Trophoblast cell (in vitro differentiated cells and primary cell): ENCODE measurements at regions not wholly inside any gene's neighbourhood (a gene's known extent, or its start where the extent isn't known, plus 50 kb on each side); places are given as distances from the start of the nearest gene placed in this dataset.

ENCODE experiments used
- DNase-seq, 2 donors: peaks; one replicate each; pipeline ENCODE4 v3.0.0-alpha.2; 2016
- H2AFZ ChIP-seq: 2 replicates; pipeline ENCODE4 v1.6.1; 2013; ENCODE audit warnings: low read length, moderate library complexity, mild to moderate bottlenecking; ENCODE audit not compliant: insufficient read depth, poor library complexity
- H2AK5ac ChIP-seq: 2 replicates; pipeline ENCODE4 v1.6.1; 2013; ENCODE audit warnings: mild to moderate bottlenecking, low read length
- H2BK120ac ChIP-seq: 2 replicates; pipeline ENCODE4 v1.6.1; 2013; ENCODE audit warnings: low read length, mild to moderate bottlenecking, moderate library complexity; ENCODE audit not compliant: insufficient read depth, poor library complexity
- H2BK12ac ChIP-seq: 2 replicates; pipeline ENCODE4 v1.6.1; 2013; ENCODE audit warnings: mild to moderate bottlenecking, low read length, moderate library complexity
- H2BK5ac ChIP-seq: 2 replicates; pipeline ENCODE4 v1.6.1; 2013; ENCODE audit warnings: low read length, low read depth, moderate library complexity, mild to moderate bottlenecking; ENCODE audit not compliant: poor library complexity
- H3K14ac ChIP-seq: 2 replicates; pipeline ENCODE4 v1.6.1; 2013; ENCODE audit warnings: mild to moderate bottlenecking, low read length
- H3K18ac ChIP-seq: 2 replicates; pipeline ENCODE4 v1.6.1; 2013; ENCODE audit warnings: mild to moderate bottlenecking, low read length
- H3K23ac ChIP-seq: 2 replicates; pipeline ENCODE4 v1.6.1; 2013; ENCODE audit warnings: low read length
- H3K27ac ChIP-seq: 2 replicates; pipeline ENCODE4 v1.5.1; 2013; ENCODE audit warnings: low read depth, mild to moderate bottlenecking, inconsistent platforms, low read length, moderate library complexity
- H3K27me3 ChIP-seq: 2 replicates; pipeline ENCODE4 v1.6.1; 2013; ENCODE audit warnings: inconsistent platforms, mild to moderate bottlenecking, low read length, moderate library complexity; ENCODE audit not compliant: insufficient read depth
- H3K36me3 ChIP-seq, 2 experiments: 1 replicate in 1 of 2; 2 replicates in 1 of 2; pipeline ENCODE4 v1.6.1; 2013; ENCODE audit warnings: low read length in 2 of 2, mild to moderate bottlenecking in 2 of 2, moderate library complexity in 1 of 2; ENCODE audit not compliant: insufficient read depth in 2 of 2, control insufficient read depth in 1 of 2
- H3K4ac ChIP-seq: 2 replicates; pipeline ENCODE4 v1.6.1; 2013; ENCODE audit warnings: low read depth, mild to moderate bottlenecking, low read length, moderate library complexity
- H3K4me1 ChIP-seq, 2 experiments: 1 replicate in 1 of 2; 2 replicates in 1 of 2; pipeline ENCODE4 v1.6.1; 2013; ENCODE audit warnings: low read length in 2 of 2, mild to moderate bottlenecking in 2 of 2, moderate library complexity in 1 of 2; ENCODE audit not compliant: insufficient read depth in 2 of 2, control insufficient read depth in 1 of 2
- H3K4me2 ChIP-seq: 2 replicates; pipeline ENCODE4 v1.6.1; 2013; ENCODE audit warnings: inconsistent platforms, mild to moderate bottlenecking, low read length, moderate library complexity
- H3K4me3 ChIP-seq: 2 replicates; pipeline ENCODE4 v1.5.1; 2013; ENCODE audit warnings: mild to moderate bottlenecking, low read depth, low read length, inconsistent platforms
- H3K79me1 ChIP-seq: one replicate; pipeline ENCODE4 v1.6.1; 2013; ENCODE audit warnings: low read length
- H3K79me2 ChIP-seq: 2 replicates; pipeline ENCODE4 v1.6.1; 2013; ENCODE audit warnings: low read length, mild to moderate bottlenecking; ENCODE audit not compliant: control insufficient read depth, insufficient read depth, poor library complexity
- H3K9ac ChIP-seq: 2 replicates; pipeline ENCODE4 v1.6.1; 2013; ENCODE audit warnings: mild to moderate bottlenecking, low read length
- H3K9me3 ChIP-seq: 2 replicates; pipeline ENCODE4 v1.6.1; 2013; ENCODE audit warnings: low read depth, mild to moderate bottlenecking, control low read depth, inconsistent platforms, low read length; ENCODE audit not compliant: insufficient read depth
- H4K12ac ChIP-seq: 2 replicates; pipeline ENCODE4 v1.6.1; 2013; ENCODE audit warnings: low read depth, mild to moderate bottlenecking, low read length, moderate library complexity
- H4K8ac ChIP-seq: 2 replicates; pipeline ENCODE4 v1.6.1; 2013; ENCODE audit warnings: low read depth, mild to moderate bottlenecking, low read length, moderate library complexity
- H4K91ac ChIP-seq: one replicate; pipeline ENCODE4 v1.6.1; 2013; ENCODE audit warnings: low read depth, mild to moderate bottlenecking, low read length, moderate library complexity
- WGBS: extraction: QIAGEN DNeasy Blood & Tissue Kit; methylation state at CpG from one replicate; pipeline ENCODE4 v1.1.7; 2013; ENCODE audit warnings: missing lambda C conversion rate; ENCODE audit not compliant: insufficient read length, insufficient coverage; ENCODE audit errors: extremely low coverage; 5-methylcytosine and 5-hydroxymethylcytosine counted together

DNA sequence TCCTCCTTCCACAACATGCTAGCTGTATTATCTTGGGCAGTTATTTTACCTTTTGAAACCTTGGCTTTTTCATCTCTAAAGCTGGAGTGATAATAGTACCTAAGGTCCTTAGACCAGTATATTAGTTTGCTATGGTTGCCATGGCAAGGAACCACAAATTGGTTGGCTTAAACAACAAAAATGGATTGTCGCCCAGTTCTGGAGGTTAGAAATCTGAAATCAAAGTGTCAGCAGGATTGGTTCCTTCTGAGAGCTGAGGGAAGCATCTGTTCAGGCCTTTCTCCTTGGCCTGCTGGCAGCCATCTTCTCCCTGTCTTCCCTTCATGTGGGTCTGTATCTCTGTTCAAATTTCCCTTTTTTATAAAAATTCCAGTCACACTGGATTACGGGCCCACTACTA, 55.5 kb upstream of the SLC35F4 start:
- Histone ChIP-seq H2BK120ac (no peak overlapping the region), H4K91ac (no peak overlapping the region), H3K27me3 (no peaks in the 10 kb centered on the region), H3K4ac (no peak overlapping the region), H4K12ac (no peak overlapping the region), H3K4me3 (no peak overlapping the region), H3K18ac (no peak overlapping the region), H2AK5ac (no peak overlapping the region), H3K4me2 (no peak overlapping the region), H2AFZ (no peak overlapping the region), H3K9me3 (no peaks in the 10 kb centered on the region), H3K23ac (no peak overlapping the region), H3K4me1 (no peaks in the 10 kb centered on the region), H3K27ac (no peak overlapping the region), H3K9ac (no peak overlapping the region), H3K79me2 (no peaks in the 10 kb centered on the region), H4K8ac (no peak overlapping the region), H3K14ac (no peak overlapping the region), H3K79me1 (no peaks in the 10 kb centered on the region), H2BK5ac (no peak overlapping the region), H2BK12ac (no peak overlapping the region), H3K36me3 (no peaks in the 10 kb centered on the region)
- DNase-seq, result no peak
- no CpG with 5 or more reads among the region's 2 CpGs for WGBS

DNA sequence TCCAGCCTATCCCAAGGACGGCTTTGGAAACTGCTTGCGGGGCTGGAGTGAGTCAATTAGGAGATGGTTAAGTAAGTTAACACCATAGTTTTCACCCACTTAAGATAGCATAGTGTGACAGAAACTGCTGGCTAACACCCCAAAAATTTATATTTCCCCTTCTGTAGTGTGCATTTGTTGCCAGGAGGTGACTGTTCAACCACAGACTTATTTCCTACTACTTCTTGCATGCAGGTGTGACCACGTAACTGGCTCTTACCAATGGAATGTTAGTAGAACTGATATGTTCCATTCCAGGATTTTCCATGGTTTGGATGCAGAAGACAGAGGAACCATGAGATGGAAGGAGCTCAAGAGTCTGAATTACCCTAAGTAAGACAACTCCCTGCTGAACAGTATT, 52.9 kb upstream of the SLC35F4 start:
- Histone ChIP-seq H3K79me2 (no peaks in the 10 kb centered on the region), H3K9me3 (peaks cover 1% of the 10 kb centered on the region), H3K4ac (no peak overlapping the region), H3K9ac (no peak overlapping the region), H3K23ac (no peak overlapping the region), H3K4me3 (no peak overlapping the region), H2BK12ac (no peak overlapping the region), H3K4me2 (no peak overlapping the region), H2AK5ac (no peak overlapping the region), H3K27ac (no peak overlapping the region), H3K18ac (no peak overlapping the region), H2AFZ (no peak overlapping the region), H2BK5ac (no peak overlapping the region), H3K36me3 (no peaks in the 10 kb centered on the region), H4K12ac (no peak overlapping the region), H3K27me3 (no peaks in the 10 kb centered on the region), H4K8ac (no peak overlapping the region), H3K79me1 (no peaks in the 10 kb centered on the region), H4K91ac (no peak overlapping the region), H2BK120ac (no peak overlapping the region), H3K14ac (no peak overlapping the region), H3K4me1 (no peaks in the 10 kb centered on the region)
- DNase-seq, result no peak
- WGBS, result no CpG with 5 or more reads among the region's 3 CpGs
